ENCODE measurements at regions not wholly inside any gene's neighbourhood (a gene's known extent, or its start where the extent isn't known, plus 50 kb on each side); places are given as distances from the start of the nearest gene placed in this dataset.

DNA sequence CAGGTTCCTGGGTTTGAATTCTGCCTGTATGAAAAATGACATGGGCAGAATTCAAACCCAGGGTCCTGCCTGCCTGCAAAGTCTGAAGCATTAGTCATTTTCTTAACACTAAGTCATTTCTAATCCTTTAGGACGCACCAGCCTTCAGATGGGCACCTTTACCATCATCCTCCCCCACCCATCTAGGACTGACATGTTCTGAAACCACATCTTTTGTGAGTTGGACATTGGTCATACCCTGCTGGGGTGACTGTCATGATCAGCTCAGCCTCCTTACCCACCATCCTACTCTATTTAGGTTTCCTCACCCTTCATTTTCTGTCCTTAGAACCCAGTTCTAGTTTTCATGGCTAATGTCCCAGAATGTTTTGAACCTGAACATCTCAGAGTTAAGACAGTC is 104.9 kb downstream of the TRIB2 start:
- no peak for TF ChIP-seq MXI1 (IDR thresholded peaks at IDR 0.05; ENCODE audit: low read depth, low read length)
- no peak for TF ChIP-seq RB1 (IDR thresholded peaks at IDR 0.05; ENCODE audit: borderline replicate concordance)
- TF ChIP-seq, protein P1, sequence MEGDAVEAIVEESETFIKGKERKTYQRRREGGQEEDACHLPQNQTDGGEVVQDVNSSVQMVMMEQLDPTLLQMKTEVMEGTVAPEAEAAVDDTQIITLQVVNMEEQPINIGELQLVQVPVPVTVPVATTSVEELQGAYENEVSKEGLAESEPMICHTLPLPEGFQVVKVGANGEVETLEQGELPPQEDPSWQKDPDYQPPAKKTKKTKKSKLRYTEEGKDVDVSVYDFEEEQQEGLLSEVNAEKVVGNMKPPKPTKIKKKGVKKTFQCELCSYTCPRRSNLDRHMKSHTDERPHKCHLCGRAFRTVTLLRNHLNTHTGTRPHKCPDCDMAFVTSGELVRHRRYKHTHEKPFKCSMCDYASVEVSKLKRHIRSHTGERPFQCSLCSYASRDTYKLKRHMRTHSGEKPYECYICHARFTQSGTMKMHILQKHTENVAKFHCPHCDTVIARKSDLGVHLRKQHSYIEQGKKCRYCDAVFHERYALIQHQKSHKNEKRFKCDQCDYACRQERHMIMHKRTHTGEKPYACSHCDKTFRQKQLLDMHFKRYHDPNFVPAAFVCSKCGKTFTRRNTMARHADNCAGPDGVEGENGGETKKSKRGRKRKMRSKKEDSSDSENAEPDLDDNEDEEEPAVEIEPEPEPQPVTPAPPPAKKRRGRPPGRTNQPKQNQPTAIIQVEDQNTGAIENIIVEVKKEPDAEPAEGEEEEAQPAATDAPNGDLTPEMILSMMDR (IDR thresholded peaks at IDR 0.05 in 2 of 3, conservative IDR thresholded peaks at IDR 0.05 in 1 of 3; ENCODE audit: control insufficient read depth in 2 of 3, extremely low read depth in 1 of 3, insufficient read depth in 1 of 3, low read depth in 3 of 3, low read length in 3 of 3): no peak
- TF ChIP-seq, protein P2, sequence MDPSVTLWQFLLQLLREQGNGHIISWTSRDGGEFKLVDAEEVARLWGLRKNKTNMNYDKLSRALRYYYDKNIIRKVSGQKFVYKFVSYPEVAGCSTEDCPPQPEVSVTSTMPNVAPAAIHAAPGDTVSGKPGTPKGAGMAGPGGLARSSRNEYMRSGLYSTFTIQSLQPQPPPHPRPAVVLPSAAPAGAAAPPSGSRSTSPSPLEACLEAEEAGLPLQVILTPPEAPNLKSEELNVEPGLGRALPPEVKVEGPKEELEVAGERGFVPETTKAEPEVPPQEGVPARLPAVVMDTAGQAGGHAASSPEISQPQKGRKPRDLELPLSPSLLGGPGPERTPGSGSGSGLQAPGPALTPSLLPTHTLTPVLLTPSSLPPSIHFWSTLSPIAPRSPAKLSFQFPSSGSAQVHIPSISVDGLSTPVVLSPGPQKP (IDR thresholded peaks at IDR 0.05; ENCODE audit: low read depth, low read length): no peak
